ENCODE measurements at regions not wholly inside any gene's neighbourhood (a gene's known extent, or its start where the extent isn't known, plus 50 kb on each side); places are given as distances from the start of the nearest gene placed in this dataset.

- Histone ChIP-seq H3K9me2 (replicated peaks; ENCODE audit: insufficient read depth, low read length) (no peaks in the 10 kb centered on the region), H3K79me2 (ENCODE audit: insufficient read depth, low read length) (no peaks in the 10 kb centered on the region), H4K20me1 (ENCODE audit: low read depth, low read length) (no peaks in the 10 kb centered on the region), H3K27me3 (ENCODE audit: low read length) (no peaks in the 10 kb centered on the region), H3K4me3 (ENCODE audit: insufficient read depth, low read length, poor library complexity, severe bottlenecking) (no peak overlapping the region), H3K27ac (ENCODE audit: low read depth, low read length) (no peak overlapping the region), H3K36me3 (ENCODE audit: low read length) (no peaks in the 10 kb centered on the region), H2AFZ (ENCODE audit: low read depth, low read length, severe bottlenecking) (no peak overlapping the region), H3K4me2 (ENCODE audit: low read depth, low read length, poor library complexity, severe bottlenecking) (no peak overlapping the region), H3K9ac (ENCODE audit: low read length) (no peak overlapping the region), H3F3A (ENCODE audit: insufficient read depth) (no peaks in the 10 kb centered on the region), H3K9me3 (ENCODE audit: insufficient read depth, low read length) (no peaks in the 10 kb centered on the region)
- no peak for TF ChIP-seq CTCF (IDR thresholded peaks at IDR 0.05; ENCODE audit: insufficient read depth, low read length, poor library complexity, severe bottlenecking)
- no peak for TF ChIP-seq EZH2phosphoT487 (conservative IDR thresholded peaks at IDR 0.05; ENCODE audit: low read length)
Measured at GRCh38 chr2:71891719-71892422, 255.8 kb downstream of the CYP26B1 start.

- Histone ChIP-seq H3K9me2 (replicated peaks; ENCODE audit: insufficient read depth, low read length) (no peaks in the 10 kb centered on the region), H3K27me3 (ENCODE audit: low read length) (no peaks in the 10 kb centered on the region), H4K20me1 (ENCODE audit: low read depth, low read length) (no peaks in the 10 kb centered on the region), H2AFZ (ENCODE audit: low read depth, low read length, severe bottlenecking) (no peak overlapping the region), H3K9ac (ENCODE audit: low read length) (no peak overlapping the region), H3K4me3 (ENCODE audit: insufficient read depth, low read length, poor library complexity, severe bottlenecking) (no peak overlapping the region), H3F3A (ENCODE audit: insufficient read depth) (no peaks in the 10 kb centered on the region), H3K27ac (ENCODE audit: low read depth, low read length) (no peak overlapping the region), H3K36me3 (ENCODE audit: low read length) (no peaks in the 10 kb centered on the region), H3K9me3 (ENCODE audit: insufficient read depth, low read length) (no peaks in the 10 kb centered on the region), H3K4me2 (ENCODE audit: low read depth, low read length, poor library complexity, severe bottlenecking) (no peak overlapping the region), H3K79me2 (ENCODE audit: insufficient read depth, low read length) (no peaks in the 10 kb centered on the region)
- TF ChIP-seq CTCF (IDR thresholded peaks at IDR 0.05; ENCODE audit: insufficient read depth, low read length, poor library complexity, severe bottlenecking) (no peak), EZH2phosphoT487 (conservative IDR thresholded peaks at IDR 0.05; ENCODE audit: low read length) (no peak)
Measured at GRCh38 chr2:71891155-71891554, 256.5 kb downstream of the CYP26B1 start.

- Histone ChIP-seq H3K4me2 (ENCODE audit: low read depth, low read length, poor library complexity, severe bottlenecking) (no peak overlapping the region), H3F3A (ENCODE audit: insufficient read depth) (no peaks in the 10 kb centered on the region), H3K9me2 (replicated peaks; ENCODE audit: insufficient read depth, low read length) (no peaks in the 10 kb centered on the region), H3K9ac (ENCODE audit: low read length) (no peak overlapping the region), H3K27ac (ENCODE audit: low read depth, low read length) (no peak overlapping the region), H4K20me1 (ENCODE audit: low read depth, low read length) (no peaks in the 10 kb centered on the region), H3K9me3 (ENCODE audit: insufficient read depth, low read length) (no peaks in the 10 kb centered on the region), H3K4me3 (ENCODE audit: insufficient read depth, low read length, poor library complexity, severe bottlenecking) (no peak overlapping the region), H3K36me3 (ENCODE audit: low read length) (no peaks in the 10 kb centered on the region), H2AFZ (ENCODE audit: low read depth, low read length, severe bottlenecking) (no peak overlapping the region), H3K79me2 (ENCODE audit: insufficient read depth, low read length) (no peaks in the 10 kb centered on the region), H3K27me3 (ENCODE audit: low read length) (no peaks in the 10 kb centered on the region)
- TF ChIP-seq EZH2phosphoT487 (conservative IDR thresholded peaks at IDR 0.05; ENCODE audit: low read length) (no peak), CTCF (IDR thresholded peaks at IDR 0.05; ENCODE audit: insufficient read depth, low read length, poor library complexity, severe bottlenecking) (no peak)
Measured at GRCh38 chr2:71889759-71890684, 257.6 kb downstream of the CYP26B1 start.
